ENCODE measurements at regions not wholly inside any gene's neighbourhood (a gene's known extent, or its start where the extent isn't known, plus 50 kb on each side); places are given as distances from the start of the nearest gene placed in this dataset.
A peak's percentile ranks its signal among the peaks of the same experiment; 100 is the strongest.
"Not testable (repeated sequence)": the region's sequence is repeated elsewhere in the genome, so short reads cannot be mapped to it uniquely, and the experiment has no call there.

DNA sequence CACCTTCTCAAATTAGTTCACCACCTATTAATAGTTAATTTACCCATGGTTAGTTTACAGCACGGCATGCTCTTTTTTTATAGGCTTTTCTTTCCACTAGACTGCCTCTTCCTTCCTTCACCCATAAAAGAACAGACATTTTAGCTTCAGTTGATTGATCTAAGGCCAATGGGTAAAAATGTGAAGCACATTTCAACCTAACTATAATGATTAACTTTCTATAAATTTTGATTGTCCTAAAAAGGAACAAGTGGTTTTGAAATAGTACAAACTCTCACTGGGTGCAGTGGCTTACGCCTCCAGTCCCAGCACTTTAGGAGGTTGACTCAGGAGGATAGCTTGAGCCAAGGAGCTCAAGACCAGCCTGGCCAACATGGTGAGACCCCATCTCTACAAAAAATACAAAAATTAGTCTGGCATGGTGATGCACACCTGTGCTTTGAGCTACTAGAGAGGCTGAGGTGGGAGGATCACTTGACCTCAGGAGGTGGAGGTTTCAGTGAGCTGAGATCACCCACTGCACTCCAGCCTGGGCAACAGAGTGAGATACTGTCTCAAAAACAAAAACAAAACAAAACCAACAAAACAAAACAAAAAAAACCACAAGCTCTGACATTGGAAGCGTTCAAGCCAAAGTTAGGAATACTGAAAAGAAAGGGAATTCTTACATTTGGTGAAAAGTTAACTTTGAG lies 89.9 kb upstream of the FAT1 start:
- no peak for DNase-seq (ENCODE audit: extremely low read depth, low read depth, low spot score)

DNA sequence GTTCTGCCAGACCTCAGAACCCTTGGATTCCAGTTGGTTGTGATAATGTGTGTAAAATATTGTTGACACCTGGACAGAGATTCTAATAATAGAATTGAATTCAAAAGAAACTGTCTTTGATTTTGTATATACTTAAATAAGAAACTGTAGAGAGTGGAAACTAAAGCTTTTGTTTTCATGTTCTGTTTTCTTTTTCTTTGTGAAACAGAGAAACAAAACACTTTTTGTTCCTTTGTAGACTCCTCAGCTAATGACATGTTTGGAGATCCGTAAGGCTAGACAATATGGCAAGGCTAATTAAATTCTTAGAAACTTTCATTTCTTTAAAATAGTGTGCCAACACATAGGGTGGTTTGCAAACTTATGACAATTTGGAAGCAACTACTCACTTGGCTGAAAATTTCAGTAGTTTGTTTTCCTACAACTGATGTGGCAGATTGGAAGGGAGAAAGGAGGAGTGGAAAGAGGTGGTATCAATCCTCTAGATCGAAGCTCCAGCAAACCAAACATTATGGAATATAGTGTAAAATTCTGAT lies 90.9 kb upstream of the FAT1 start:
- DNase-seq (ENCODE audit: extremely low read depth, low read depth, low spot score) = no peak

GRCh38 chr4:186819342-186820086 lies 95.9 kb upstream of the FAT1 start:
- no peak for DNase-seq (ENCODE audit: extremely low read depth, low read depth, low spot score)

GRCh38 chr4:186820391-186820891 lies 96.8 kb upstream of the FAT1 start:
- DNase-seq (ENCODE audit: extremely low read depth, low read depth, low spot score) = no peak

DNA sequence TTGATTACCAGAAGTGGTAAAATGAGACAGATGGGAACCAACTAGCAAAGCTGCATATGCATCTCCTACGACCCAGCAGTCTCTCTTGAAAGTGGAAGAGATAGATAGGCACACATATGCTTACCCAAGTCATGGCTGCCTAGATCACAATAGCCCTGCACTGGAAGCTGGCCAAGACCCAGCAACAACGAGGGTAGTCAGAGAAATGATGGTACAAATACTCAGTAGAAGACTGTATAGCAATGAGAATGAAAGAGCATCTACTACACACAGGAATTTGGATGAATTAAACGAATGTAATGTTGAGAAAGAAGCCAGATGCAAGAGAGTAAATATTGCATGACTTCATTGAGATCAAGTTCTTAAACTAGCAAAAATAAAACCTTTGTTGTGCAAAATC lies 100.3 kb upstream of the FAT1 start:
- DNase-seq (ENCODE audit: extremely low read depth, low read depth, low spot score) = no peak

- DNase-seq (ENCODE audit: extremely low read depth, low read depth, low spot score) = no peak
Measured at GRCh38 chr4:186825069-186825468, 101.4 kb upstream of the FAT1 start.

GRCh38 chr4:186826006-186826405 lies 102.3 kb upstream of the FAT1 start:
- no peak for DNase-seq (ENCODE audit: extremely low read depth, low read depth, low spot score)

DNA sequence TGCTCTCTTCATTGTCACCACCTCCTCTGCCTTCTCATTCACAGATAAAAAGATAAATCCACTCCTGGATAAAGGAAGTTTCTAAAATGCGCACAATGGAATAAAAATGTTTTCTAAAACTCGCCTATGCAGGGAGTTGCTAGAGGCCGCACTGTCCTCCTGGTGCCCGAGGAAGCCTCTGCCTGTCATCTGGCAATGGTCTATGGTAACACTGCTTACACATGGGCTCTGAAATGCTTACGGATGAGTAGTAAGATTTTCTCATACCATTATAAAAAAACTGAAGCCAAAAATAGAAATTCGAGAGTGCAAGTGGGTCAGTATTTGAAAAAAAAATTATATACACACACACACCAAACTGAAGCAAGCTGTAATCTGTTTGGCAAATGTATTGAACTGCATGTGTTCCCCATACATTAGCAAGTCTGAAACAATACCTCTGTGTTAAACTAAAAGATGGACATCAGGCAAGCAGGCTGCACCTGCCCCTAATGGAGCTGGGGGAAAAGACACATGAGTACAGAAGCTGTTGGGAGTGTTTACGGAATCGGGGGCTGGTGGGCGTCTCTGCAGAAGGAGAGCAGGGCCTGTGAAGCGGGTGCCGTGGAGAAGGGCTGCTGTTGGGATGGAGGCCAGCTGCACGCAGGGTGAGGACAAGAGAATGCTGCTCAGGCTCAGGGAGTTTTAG lies 103.3 kb upstream of the FAT1 start:
- no peak for DNase-seq (ENCODE audit: extremely low read depth, low read depth, low spot score)

GRCh38 chr4:186827534-186827897 lies 103.9 kb upstream of the FAT1 start:
- no peak for DNase-seq (ENCODE audit: extremely low read depth, low read depth, low spot score)

GRCh38 chr4:186829097-186829496 lies 105.4 kb upstream of the FAT1 start:
- no peak for DNase-seq (ENCODE audit: extremely low read depth, low read depth, low spot score)

DNA sequence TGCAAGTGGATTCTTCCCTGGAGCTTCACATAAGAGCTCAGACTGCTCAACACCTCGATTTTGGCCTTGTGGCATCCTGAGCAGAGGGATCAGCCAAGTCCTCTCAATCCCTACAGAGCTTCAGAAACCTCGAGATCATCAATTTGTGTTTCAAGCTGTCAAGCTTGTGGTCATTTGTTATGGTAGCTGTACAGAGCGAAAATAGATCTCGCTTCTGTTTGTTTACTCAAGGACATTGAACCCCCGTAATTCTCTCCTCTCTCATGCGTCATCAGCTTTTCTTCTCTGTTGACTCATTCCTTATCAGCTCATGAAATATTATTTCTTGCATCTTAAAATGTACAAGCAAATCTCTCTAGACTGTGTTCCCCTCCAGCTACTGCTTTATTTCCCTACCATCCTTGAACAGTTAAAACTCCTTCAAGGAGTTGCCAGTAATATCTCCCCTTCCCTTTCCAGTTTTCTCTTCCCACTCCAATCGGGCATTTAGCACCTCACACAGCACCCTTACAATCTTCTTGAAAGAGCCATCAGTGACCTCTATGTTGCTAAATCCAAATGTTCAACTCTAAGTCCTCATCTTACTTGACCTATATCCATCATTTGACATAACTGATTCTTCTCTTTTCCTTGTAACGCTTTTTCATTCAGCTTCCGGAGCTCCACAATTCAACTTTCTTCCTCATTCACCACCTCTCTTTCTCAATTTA lies 106.2 kb upstream of the FAT1 start:
- peak; percentile 50 for DNase-seq (ENCODE audit: extremely low read depth, low read depth, low spot score)

GRCh38 chr4:186831574-186831973 lies 107.9 kb upstream of the FAT1 start:
- no peak for DNase-seq (ENCODE audit: extremely low read depth, low read depth, low spot score)

DNA sequence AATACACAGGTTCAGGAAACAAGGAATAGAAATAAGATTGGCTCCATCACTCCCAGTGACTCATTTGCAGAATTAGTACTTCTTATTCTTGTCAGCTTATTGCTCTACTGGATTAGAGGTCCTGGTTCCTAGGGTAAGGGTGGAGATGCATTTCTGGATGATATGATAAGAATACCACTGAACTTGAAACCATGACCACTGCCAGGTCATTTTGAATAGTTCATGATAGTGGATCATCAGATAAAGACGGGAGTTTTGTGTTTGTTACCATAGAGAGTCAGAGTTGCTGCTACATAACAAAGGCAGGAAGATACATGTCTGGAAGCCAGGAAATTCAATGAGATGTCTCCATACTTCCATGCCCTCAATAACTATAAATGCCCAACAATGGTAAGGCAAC lies 109.2 kb upstream of the FAT1 start:
- DNase-seq (ENCODE audit: extremely low read depth, low read depth, low spot score) = peak; percentile 37

DNA sequence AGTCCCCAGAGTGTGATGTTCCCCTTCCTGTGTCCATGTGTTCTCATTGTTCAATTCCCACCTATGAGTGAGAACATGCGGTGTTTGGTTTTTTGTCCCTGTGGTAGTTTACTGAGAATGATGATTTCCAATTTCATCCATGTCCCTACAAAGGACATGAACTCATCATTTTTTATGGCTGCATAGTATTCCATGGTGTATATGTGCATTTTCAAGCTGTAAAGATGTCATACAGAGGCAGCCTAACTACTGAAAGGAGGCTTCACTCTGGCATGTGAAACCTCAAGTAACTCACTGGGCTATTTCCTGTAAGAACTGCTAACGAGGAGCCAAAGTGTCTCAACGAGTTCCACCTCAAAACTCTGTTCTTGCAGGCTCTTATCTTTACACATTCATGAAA lies 113.8 kb upstream of the FAT1 start:
- DNase-seq (ENCODE audit: extremely low read depth, low read depth, low spot score) = not testable (repeated sequence)

- no peak for DNase-seq (ENCODE audit: extremely low read depth, low read depth, low spot score)
Measured at GRCh38 chr4:186838295-186838694, 114.6 kb upstream of the FAT1 start.

GRCh38 chr4:186839122-186840037 lies 115.7 kb upstream of the FAT1 start:
- no peak for DNase-seq (ENCODE audit: extremely low read depth, low read depth, low spot score)

DNA sequence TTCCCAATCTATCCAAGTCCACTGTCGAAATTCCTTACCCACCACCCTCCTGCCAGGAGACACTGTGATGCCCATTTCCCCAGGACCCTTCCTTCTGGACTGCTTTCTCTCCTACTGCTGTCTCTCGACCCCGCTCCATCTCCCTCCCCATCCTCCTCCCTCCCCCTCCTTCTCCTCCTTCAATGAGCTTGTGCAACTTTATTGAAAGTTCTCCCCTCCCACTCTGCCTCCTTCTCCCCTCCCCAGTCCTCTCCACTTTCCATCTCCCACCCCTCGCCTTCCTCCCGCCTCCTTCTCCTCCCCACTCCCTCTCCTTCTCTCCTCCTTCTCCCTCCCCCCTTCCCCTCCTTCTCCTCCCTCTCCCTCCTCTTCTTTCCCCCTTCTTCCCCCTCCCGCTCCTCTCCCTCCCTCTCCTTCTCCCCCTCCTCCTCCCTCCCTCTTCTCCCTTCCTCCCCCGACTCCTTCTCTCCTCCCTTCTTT lies 116.6 kb upstream of the FAT1 start:
- no peak for DNase-seq (ENCODE audit: extremely low read depth, low read depth, low spot score)

DNA sequence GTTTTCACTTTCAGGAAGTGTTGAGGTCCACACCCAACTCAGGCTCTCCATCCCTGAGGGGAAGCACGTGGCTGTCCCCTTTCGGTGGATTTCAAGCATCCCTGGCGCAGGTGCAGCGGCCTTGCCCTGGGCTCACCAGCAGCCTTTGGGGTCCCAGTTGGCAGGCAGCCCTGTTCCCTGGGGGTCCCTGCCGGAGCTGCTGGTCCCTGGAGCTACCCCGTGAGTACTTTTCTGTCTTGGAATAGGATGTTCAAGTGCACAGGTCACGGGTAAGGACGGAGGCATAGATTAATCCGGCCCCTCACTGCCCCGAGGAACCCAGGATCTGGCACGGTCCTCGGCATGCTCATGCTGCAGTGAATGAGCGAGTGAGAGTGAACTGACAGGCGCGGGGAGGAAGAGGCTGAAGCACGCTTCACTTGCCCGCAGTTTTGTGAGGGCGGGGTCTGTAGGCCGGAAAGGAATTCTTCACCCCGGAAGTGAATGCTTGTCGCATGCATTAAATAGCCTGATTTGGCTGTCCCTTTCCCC lies 117.2 kb upstream of the FAT1 start:
- DNase-seq (ENCODE audit: extremely low read depth, low read depth, low spot score) = no peak

DNA sequence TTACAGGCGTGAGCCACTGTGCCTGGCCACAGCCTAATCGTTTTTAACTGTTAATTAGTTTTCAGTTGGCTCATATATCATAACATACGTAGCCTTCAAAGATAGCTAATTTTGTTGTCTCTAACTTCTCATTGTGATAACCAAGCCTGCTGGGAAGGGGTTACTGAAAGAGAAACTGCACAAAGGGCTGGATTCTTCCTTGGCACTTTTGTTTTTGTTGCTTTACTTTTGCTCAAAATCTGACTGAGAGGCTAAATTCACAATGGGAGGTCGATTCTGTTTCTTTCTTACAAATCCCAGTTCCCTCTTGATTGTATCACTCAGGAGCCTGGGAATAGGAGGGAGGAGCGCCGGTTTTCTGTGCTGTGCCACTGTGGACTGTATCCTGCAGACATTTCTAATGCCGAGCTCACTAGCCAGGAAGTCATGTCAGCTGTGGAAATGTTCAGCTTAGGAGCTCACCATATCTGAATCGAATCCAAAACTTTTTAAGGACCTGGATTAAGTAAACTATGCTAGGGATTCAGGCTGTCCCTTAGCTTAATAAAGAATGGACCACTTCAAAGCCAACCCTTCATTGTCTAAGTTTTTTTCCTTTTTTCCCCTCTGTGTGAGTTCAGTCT lies 120.5 kb upstream of the FAT1 start:
- DNase-seq (ENCODE audit: extremely low read depth, low read depth, low spot score) = no peak

Measured in glomerular endothelial cell (primary cell).